SK-N-SH treated with all-trans-retinoic acid at 6 μM for 48 hours (cell line): ENCODE measurements at regions not wholly inside any gene's neighbourhood (a gene's known extent, or its start where the extent isn't known, plus 50 kb on each side); places are given as distances from the start of the nearest gene placed in this dataset.

ENCODE experiments used
- ARNTL ChIP-seq: fragments of 450-650 bp; formaldehyde crosslinking; IDR thresholded peaks from 2 replicates; pipeline ENCODE4 v1.5.0; 2020; ENCODE audit warnings: low read depth, mild to moderate bottlenecking, moderate library complexity, borderline replicate concordance
- BACH2 ChIP-seq: fragments of 250-450 bp; sonication (Bioruptor Pico); IDR thresholded peaks from 2 replicates; pipeline ENCODE4 v1.9.0; 2021; ENCODE audit warnings: mild to moderate bottlenecking, borderline replicate concordance

DNA sequence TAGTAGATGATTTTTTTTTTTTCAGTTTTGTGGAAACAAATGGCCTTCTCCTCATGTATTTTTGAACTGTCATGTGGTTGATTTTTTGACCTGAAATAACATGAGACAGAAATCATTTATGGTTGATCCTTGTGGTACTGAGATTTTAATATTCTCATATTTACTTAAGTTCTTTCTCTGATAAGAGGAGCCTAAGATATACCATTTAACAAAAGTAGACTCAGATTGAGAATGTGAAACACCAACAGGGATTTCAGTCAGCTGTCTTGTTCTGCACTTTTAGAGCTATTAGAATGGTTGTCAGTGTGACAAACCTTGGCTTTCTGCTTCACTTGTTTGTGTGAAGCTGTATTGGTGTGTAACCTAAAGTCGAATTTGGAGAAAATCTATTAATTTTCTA is 575.7 kb downstream of the SPOCK3 start:
- TF ChIP-seq BACH2 (no peak), ARNTL (no peak)
